NCI-H2107 treated with DMSO at 0.1 percent for 48 hours (cell line): ENCODE measurements at regions not wholly inside any gene's neighbourhood (a gene's known extent, or its start where the extent isn't known, plus 50 kb on each side); places are given as distances from the start of the nearest gene placed in this dataset.

Source experiments
- DNase-seq: peaks from one replicate; lab custom pipeline; 2025; ENCODE audit not compliant: unreplicated experiment; lab: John Stamatoyannopoulos, UW

DNA sequence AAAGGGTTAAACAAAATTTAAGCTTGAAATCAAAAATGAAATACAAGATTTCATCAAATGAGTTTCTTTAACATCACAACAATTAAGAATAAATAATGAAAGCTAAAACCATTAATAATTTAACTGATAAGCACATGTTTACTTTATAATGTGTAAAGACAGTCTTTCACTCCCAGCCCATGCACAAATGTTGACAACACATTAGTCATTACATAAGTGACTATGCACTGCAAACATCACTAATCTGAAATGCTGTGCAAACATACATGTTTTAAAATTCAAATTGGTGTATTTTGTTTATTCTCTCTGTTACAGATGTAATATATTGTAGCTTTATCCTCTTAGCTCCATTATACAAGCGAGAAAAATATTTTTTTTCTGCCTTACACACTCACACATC lies 220.6 kb upstream of the CPXCR1 start:
- DNase-seq = no peak

DNA sequence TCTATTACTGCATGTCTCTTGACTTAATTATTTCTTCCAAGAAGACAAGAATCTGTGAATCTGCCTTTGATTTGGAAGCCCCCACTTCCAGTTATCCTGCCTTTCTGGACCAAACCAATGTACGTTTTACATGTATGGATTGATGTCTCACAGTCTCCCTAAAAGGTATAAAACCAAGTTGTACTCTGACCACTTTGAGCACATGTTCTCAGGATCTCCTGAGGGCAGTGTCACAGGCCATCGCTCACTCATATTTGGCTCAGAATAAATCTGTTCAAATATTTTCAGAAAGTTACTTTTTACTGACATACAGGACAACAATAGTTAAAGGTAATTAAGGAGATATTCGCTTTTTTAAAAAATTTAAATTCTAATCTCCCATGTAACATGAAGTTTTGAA lies 188.6 kb upstream of the CPXCR1 start:
- no peak for DNase-seq

DNA sequence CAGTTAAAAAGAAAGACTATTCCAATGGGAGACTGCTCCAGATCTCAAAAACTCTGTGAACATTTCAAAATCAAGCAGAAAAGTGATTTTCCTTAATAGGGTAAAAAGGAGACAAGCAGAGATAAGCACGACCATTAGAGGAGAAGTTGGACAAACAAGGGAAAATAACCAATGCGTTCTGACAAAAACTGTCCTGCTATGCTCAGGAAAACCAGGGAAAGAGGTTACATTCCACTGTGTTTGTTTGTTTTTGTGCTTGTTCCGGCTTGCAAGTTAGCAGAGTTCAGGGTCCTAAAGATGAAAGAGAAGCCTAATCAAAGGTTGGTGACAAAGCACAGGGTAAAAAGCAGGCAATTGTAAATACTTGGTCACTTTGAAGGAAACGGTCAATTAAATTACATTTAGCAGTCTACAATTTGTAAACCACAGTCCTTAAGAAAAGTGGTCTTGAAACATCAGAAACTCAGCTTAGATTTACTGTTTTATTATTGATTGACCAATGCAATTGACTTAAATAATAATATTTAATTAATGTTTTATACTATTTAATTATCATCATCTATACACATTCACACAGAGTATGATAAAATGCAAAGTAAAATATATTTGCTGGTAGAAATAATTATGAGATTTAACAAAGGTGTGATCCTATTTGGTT lies 186.2 kb upstream of the CPXCR1 start:
- DNase-seq = no peak

DNA sequence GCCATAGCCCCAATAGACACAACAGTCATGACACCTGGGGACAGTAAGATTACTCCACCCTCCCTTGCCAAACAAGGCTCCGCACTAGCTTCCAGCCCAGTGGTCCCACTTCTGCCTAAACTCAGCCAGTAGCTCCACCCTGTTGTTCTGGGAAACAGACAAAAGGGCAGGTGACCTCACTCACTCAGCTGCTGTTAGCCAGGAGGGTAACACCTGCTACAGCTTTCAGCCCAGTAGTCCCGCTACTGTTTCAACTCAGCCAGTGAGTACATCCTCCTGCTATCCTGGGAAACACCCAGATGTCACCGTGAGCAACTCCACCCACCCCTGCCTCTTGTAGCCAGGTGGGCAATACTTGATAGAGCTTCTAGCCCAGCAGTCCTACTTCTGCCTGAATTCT lies 162.7 kb upstream of the CPXCR1 start:
- no peak for DNase-seq

DNA sequence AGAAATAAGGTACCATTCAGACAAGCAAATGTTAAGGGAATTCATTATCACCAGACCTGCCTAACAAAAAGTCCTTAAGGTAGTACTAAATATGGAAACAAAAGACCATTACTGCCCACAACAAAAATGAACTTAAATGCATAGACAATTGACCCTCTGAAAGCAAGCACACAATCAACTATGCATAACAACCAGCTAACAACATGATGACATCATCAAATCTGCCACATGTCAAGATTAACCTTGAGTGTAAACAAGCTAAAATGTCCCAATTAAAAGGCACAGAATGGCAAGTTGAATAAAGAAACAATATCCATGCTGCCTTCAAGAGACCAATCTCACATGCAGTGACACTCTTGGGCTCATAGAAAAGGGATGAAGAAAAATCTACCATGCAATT lies 160.7 kb upstream of the CPXCR1 start:
- DNase-seq = no peak

DNA sequence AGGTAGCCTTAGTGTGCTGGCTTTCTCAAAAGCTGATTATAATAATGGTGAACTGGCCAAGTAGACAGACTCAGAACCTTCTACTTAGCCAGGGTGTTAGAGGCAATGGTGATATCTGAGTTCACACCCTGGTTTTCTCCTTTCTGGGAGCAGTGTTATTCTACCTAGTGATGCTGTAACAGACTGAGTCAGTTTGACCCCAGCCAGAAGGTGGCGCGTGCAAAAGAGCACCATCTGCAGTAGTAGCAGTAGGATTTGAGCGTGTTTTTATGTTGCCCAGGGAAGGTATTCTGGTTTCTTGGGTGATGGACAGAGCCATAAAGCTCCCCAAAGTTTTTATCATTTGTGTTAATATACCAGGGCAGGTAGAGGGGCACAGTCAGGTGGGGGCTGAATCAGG lies 143.8 kb upstream of the CPXCR1 start:
- DNase-seq = no peak

DNA sequence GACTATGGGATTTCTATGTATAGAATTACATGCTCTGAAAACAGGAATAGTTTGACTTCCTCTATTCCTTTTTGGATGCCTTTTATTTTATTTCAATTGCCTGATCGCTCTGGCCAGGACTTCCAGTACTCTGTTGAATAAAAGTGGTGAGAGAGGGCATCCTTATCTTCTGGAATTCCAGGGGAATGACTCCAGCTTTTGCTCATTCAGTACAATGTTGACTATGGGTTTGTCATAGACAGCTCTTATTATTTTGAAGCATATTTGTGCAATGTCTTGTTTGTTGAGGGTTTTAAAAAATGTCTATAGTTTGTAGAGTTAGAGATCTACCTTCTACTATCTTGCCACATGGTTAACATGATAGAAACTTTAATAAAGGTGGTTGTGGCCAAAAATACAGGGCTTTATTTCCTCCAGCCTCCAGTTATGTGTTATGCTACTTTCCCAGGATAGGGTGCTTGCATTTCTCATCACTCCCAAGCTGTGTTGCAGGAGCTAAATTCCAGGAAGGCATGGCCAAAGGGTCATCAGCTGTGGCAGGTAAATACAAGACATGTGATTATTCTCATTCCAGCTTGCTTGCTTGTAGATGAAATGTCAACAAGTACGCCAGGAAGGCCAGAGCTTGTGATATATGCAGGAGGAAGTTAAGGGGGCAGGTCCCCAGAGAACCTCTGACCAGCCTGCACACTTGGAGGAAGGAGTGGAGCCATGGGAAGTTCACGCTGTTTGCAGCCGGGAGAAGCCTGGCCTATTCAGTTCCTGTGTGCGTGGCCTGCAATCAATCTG lies 142.4 kb upstream of the CPXCR1 start:
- DNase-seq = no peak

DNA sequence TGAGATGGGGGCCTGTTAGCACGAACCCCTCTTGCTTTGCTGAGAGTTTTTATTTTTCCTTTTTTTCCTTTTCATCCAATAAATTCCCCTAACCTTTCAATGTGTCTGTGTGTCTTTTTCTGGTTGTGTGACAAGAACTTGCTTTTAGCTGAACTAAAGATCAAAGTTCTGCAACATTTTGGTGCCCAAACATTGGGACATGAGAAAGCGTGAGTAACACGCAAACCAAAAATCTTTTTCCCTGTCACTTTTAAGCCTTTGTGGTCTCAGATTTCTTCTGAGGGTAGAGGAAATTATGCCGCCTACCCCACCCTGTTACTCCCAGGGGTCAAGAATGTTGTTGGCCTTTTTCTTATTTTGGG lies 141.8 kb upstream of the CPXCR1 start:
- no peak for DNase-seq

DNA sequence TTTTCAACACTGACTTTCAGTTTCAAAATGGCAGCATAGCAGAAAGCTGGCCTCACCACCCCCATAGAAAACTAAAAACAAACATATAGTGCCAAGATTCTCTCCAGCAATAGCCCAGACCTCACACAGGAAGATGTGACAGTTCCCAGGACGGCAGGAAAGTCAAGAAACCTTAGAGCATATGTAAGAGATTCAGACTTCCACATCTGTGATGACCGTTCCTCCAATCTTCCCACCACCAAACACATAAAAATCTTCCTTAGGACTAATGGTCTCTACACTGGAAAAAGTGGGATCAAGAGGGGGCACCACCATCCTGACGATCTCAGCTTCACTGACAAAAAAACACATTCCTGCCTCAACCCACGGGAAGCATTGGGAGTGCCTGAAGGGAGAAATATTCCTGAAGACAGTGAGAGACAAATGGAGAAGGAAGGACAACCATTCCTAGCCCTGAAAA lies 134.1 kb upstream of the CPXCR1 start:
- DNase-seq = no peak

DNA sequence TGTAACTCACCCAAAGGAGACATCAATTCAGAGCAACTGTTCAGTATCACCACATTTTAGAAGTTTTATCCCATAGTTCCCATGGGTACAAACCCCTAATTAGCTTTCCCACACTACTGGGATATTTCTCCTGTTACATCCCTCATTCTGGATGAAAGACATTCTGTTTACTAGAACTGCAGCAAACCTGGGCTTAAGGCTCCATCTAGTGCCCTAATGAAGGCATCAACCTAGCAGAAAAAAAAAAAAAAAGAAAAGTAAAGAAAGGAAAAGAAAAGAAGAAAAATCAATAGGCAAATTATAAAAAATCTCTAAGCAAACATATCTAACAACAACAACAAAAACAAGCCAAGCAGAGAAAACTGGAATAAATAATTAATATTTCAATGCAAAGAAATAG lies 133.7 kb upstream of the CPXCR1 start:
- peak; percentile 15 for DNase-seq

DNA sequence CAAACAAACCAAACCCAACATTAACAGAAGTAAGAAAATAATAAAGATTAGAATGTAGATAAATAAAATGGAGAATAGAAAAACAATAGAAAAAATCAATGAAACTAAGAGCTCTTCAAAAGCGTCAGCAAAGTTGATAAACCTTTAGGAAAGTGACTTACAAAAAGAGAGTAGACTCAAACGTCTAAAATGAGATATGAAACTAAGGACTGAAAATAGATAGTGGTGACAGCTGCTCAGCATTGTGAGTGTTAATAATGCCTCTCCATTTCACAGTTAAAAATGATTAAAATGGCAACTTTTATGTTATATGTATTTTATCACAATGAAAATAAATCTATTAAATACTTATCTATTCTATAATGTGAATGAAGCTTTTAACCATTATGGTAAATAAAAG lies 125.7 kb upstream of the CPXCR1 start:
- DNase-seq = no peak

DNA sequence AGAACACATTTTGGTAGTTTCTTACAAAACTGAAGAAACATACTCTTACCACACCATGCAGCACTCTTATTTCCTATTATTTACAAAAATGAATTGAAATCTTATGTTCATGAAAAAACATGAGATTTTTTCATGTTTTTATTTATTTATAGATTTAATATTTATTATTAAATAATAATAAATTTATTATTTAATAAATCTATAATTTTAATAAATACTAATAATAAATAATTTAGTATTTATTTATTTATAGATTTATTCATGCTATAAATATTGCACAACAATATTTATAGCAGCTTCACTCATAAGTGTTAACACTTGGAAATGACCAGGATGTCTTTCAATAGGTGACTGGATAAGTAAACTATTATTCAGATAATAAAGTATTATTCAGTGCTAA lies 91.6 kb upstream of the CPXCR1 start:
- no peak for DNase-seq

DNA sequence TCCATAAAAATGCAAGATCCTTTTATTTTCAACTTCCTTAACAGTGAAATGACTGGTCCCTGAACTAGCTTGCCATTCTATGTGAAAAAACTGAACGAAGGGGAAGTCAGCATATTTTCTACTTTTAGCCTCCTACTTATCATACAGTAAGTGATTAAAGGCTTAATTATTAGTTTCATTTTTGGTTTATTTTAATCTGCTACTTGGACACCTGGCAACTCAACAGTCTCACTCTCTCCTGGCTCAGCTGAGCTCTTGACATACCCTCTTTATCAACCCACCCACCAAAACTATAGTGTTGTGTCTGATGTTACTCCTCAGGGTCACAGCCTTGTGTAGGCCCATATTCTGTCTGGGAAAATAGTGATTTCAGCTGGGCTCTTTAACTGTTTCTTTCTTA lies 86.2 kb upstream of the CPXCR1 start:
- no peak for DNase-seq

DNA sequence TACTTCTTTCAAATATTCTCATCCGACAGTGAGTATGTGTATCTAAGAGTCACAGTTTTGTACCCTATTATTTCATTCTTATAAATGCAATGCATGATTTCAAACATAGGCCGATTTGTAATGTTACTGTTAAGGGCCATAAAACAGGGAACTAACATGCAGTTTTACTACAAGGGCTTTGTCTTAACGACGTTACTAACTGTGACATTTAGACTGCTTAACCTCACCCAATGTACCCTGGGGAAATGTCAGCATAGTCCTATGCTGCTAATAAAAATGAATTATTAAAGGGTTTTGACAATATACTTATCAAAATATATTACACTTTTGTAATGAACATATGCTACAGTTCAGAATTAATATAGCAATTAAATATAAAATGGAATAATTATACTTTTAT lies 74.8 kb upstream of the CPXCR1 start:
- no peak for DNase-seq
